Effector memory CD4-positive, alpha-beta T cell (primary cell): ENCODE measurements at regions not wholly inside any gene's neighbourhood (a gene's known extent, or its start where the extent isn't known, plus 50 kb on each side); places are given as distances from the start of the nearest gene placed in this dataset.
"Not testable (repeated sequence)": the region's sequence is repeated elsewhere in the genome, so short reads cannot be mapped to it uniquely, and the experiment has no call there.

Source experiments
- DNase-seq, 3 donors: peaks; one replicate each; pipeline ENCODE4 v3.0.0-alpha.2; 2020
- H3K27ac ChIP-seq: 2 replicates; pipeline ENCODE4 v1.7.0; 2013; ENCODE audit warnings: mild to moderate bottlenecking, low read length, moderate library complexity; ENCODE audit not compliant: insufficient read depth, poor library complexity, severe bottlenecking
- H3K27me3 ChIP-seq: replicated peaks from 2 replicates; pipeline ENCODE4 v1.7.0; 2013; ENCODE audit warnings: mild to moderate bottlenecking, low read length; ENCODE audit not compliant: insufficient read depth, control insufficient read depth, poor library complexity, severe bottlenecking
- H3K36me3 ChIP-seq: 2 replicates; pipeline ENCODE4 v1.7.0; 2013; ENCODE audit warnings: mild to moderate bottlenecking, low read length, moderate library complexity; ENCODE audit not compliant: control insufficient read depth, insufficient read depth
- H3K4me1 ChIP-seq: 2 replicates; pipeline ENCODE4 v1.7.0; 2013; ENCODE audit warnings: low read length, mild to moderate bottlenecking; ENCODE audit not compliant: control insufficient read depth, insufficient read depth, poor library complexity, severe bottlenecking
- H3K4me3 ChIP-seq: 2 replicates; pipeline ENCODE4 v1.7.0; 2013; ENCODE audit warnings: low read length, low read depth, mild to moderate bottlenecking; ENCODE audit not compliant: insufficient read depth, poor library complexity, severe bottlenecking
- H3K9me3 ChIP-seq: 2 replicates; pipeline ENCODE4 v1.7.0; 2013; ENCODE audit warnings: mild to moderate bottlenecking, low read length, moderate library complexity; ENCODE audit not compliant: control insufficient read depth

- Histone ChIP-seq H3K36me3 (no peaks in the 10 kb centered on the region), H3K9me3 (no peaks in the 10 kb centered on the region), H3K27ac (no peak overlapping the region), H3K4me1 (no peaks in the 10 kb centered on the region), H3K4me3 (no peak overlapping the region), H3K27me3 (no peaks in the 10 kb centered on the region)
- no peak for DNase-seq
Measured at GRCh38 chr6:67541586-67541985, 1093.5 kb upstream of the ADGRB3 start.

- Histone ChIP-seq H3K4me1 (no peaks in the 10 kb centered on the region), H3K9me3 (no peaks in the 10 kb centered on the region), H3K27me3 (no peaks in the 10 kb centered on the region), H3K36me3 (no peaks in the 10 kb centered on the region), H3K4me3 (no peak overlapping the region), H3K27ac (no peak overlapping the region)
- no peak for DNase-seq
Measured at GRCh38 chr6:67538032-67538431, 1097.0 kb upstream of the ADGRB3 start.

GRCh38 chr6:67535946-67536345 is 1099.1 kb upstream of the ADGRB3 start:
- Histone ChIP-seq H3K27me3 (no peaks in the 10 kb centered on the region), H3K4me1 (no peaks in the 10 kb centered on the region), H3K4me3 (no peak overlapping the region), H3K36me3 (no peaks in the 10 kb centered on the region), H3K9me3 (no peaks in the 10 kb centered on the region), H3K27ac (no peak overlapping the region)
- no peak for DNase-seq

GRCh38 chr6:67506352-67506751 is 1128.7 kb upstream of the ADGRB3 start:
- no peak for DNase-seq
- no peak overlapping the region for H3K27ac ChIP-seq
- H3K4me1 ChIP-seq, result no peaks in the 10 kb centered on the region
- H3K9me3 ChIP-seq, result no peaks in the 10 kb centered on the region
- no peaks in the 10 kb centered on the region for H3K27me3 ChIP-seq
- no peak overlapping the region for H3K4me3 ChIP-seq
- H3K36me3 ChIP-seq, result no peaks in the 10 kb centered on the region

GRCh38 chr6:67501755-67502154 is 1133.3 kb upstream of the ADGRB3 start:
- Histone ChIP-seq H3K4me3 (no peak overlapping the region), H3K9me3 (no peaks in the 10 kb centered on the region), H3K27ac (no peak overlapping the region), H3K27me3 (no peaks in the 10 kb centered on the region), H3K36me3 (no peaks in the 10 kb centered on the region), H3K4me1 (no peaks in the 10 kb centered on the region)
- DNase-seq, result no peak

- no peak for DNase-seq
- Histone ChIP-seq H3K36me3 (no peaks in the 10 kb centered on the region), H3K9me3 (no peaks in the 10 kb centered on the region), H3K27ac (no peak overlapping the region), H3K27me3 (no peaks in the 10 kb centered on the region), H3K4me3 (no peak overlapping the region), H3K4me1 (no peaks in the 10 kb centered on the region)
Measured at GRCh38 chr6:67497749-67498148, 1137.3 kb upstream of the ADGRB3 start.

- Histone ChIP-seq H3K9me3 (no peaks in the 10 kb centered on the region), H3K27ac (no peak overlapping the region), H3K4me3 (no peak overlapping the region), H3K36me3 (no peaks in the 10 kb centered on the region), H3K27me3 (no peaks in the 10 kb centered on the region), H3K4me1 (no peaks in the 10 kb centered on the region)
- no peak for DNase-seq
Measured at GRCh38 chr6:67496191-67496590, 1138.9 kb upstream of the ADGRB3 start.

- no peaks in the 10 kb centered on the region for H3K4me1 ChIP-seq
- no peak overlapping the region for H3K4me3 ChIP-seq
- H3K9me3 ChIP-seq, result no peaks in the 10 kb centered on the region
- no peaks in the 10 kb centered on the region for H3K27me3 ChIP-seq
- no peaks in the 10 kb centered on the region for H3K36me3 ChIP-seq
- no peak for DNase-seq
- H3K27ac ChIP-seq, result no peak overlapping the region
Measured at GRCh38 chr6:67493682-67494081, 1141.4 kb upstream of the ADGRB3 start.

GRCh38 chr6:67475700-67476099 is 1159.4 kb upstream of the ADGRB3 start:
- H3K27ac ChIP-seq, result no peak overlapping the region
- H3K4me1 ChIP-seq, result no peaks in the 10 kb centered on the region
- peaks cover 4% of the 10 kb centered on the region for H3K9me3 ChIP-seq
- H3K27me3 ChIP-seq, result no peaks in the 10 kb centered on the region
- DNase-seq, result no peak
- H3K36me3 ChIP-seq, result no peaks in the 10 kb centered on the region
- no peak overlapping the region for H3K4me3 ChIP-seq

- no peak for DNase-seq
- H3K4me3 ChIP-seq, result no peak overlapping the region
- H3K27ac ChIP-seq, result no peak overlapping the region
- H3K36me3 ChIP-seq, result no peaks in the 10 kb centered on the region
- H3K4me1 ChIP-seq, result no peaks in the 10 kb centered on the region
- no peaks in the 10 kb centered on the region for H3K9me3 ChIP-seq
- H3K27me3 ChIP-seq, result no peaks in the 10 kb centered on the region
Measured at GRCh38 chr6:67467341-67467740, 1167.7 kb upstream of the ADGRB3 start.

- not testable (repeated sequence) for H3K4me3 ChIP-seq, H3K4me1 ChIP-seq, H3K27me3 ChIP-seq, DNase-seq, H3K36me3 ChIP-seq, H3K9me3 ChIP-seq, H3K27ac ChIP-seq
Measured at GRCh38 chr6:67462725-67463124, 1172.4 kb upstream of the ADGRB3 start.
